A549 (cell line): ENCODE measurements at regions not wholly inside any gene's neighbourhood (a gene's known extent, or its start where the extent isn't known, plus 50 kb on each side); places are given as distances from the start of the nearest gene placed in this dataset.

Source experiments
- ATAC-seq, 2 experiments: fragments of 200-7000 bp in 1 of 2; fragments of >200 bp in 1 of 2; cut with Nextera tagmentation in 1 of 2; cut with Tn5 transposase in 1 of 2; 3 replicates each; pipeline versions ENCODE4 v1.8.0 to v1.9.1; 2018 to 2020; ENCODE audit warnings: mild to moderate bottlenecking in 1 of 2, moderate library complexity in 1 of 2
- CTCF ChIA-PET: fragments of 300-600 bp; sonication (Branson Sonifier 250); formaldehyde crosslinking; extraction: SDS; loops from one replicate; lab custom pipeline; 2021; ENCODE audit warnings: antibody characterized with exemption, inconsistent platforms; lab: Yijun Ruan, JAX
- POLR2A ChIA-PET: fragments of 350-600 bp; formaldehyde crosslinking; extraction: SDS; loops from one replicate; lab custom pipeline; 2021; ENCODE audit warnings: antibody characterized with exemption, inconsistent platforms; lab: Yijun Ruan, JAX
- DNase-seq, 2 experiments: peaks; one replicate each; pipeline versions ENCODE4 v3.0.0 to v3.0.0-alpha.2; 2011 to 2016; ENCODE audit warnings: low read depth in 1 of 2, low spot score in 1 of 2
- FAIRE-seq: peaks from 2 replicates; lab custom pipeline; 2011; peaks lifted over from hg19 to GRCh38; lab: Jason Lieb, UNC
- H3K27ac ChIP-seq, 2 experiments: fragments of >200 bp; sonication (Bioruptor Twin); formaldehyde crosslinking; 3 replicates each; pipeline ENCODE4 v1.5.1; 2016 to 2017
- H3K4me1 ChIP-seq: fragments of >200 bp; sonication (Bioruptor Twin); formaldehyde crosslinking; 3 replicates; pipeline ENCODE4 v1.6.1; 2016
- H3K4me2 ChIP-seq: fragments of >200 bp; sonication (Bioruptor Twin); formaldehyde crosslinking; 3 replicates; pipeline ENCODE4 v1.6.1; 2016
- H3K4me3 ChIP-seq: fragments of >200 bp; sonication (Bioruptor Twin); formaldehyde crosslinking; 3 replicates; pipeline ENCODE4 v1.5.1; 2016
- H3K9me3 ChIP-seq: fragments of >200 bp; sonication (Bioruptor Twin); formaldehyde crosslinking; 3 replicates; pipeline ENCODE4 v1.6.1; 2016
- ATOH8 ChIP-seq: fragments of 250-450 bp; sonication (Bioruptor Pico); IDR thresholded peaks from 2 replicates; pipeline ENCODE4 v1.5.0; 2020; ENCODE audit warnings: low read depth, mild to moderate bottlenecking, moderate library complexity
- CBX2 ChIP-seq: fragments of 200-600 bp; sonication (generic); IDR thresholded peaks from 2 replicates; pipeline ENCODE4 v1.6.1; 2016; ENCODE audit warnings: low read depth, mild to moderate bottlenecking, borderline replicate concordance
- CHD4 ChIP-seq: fragments of 200-600 bp; sonication (generic); IDR thresholded peaks from 2 replicates; pipeline ENCODE4 v1.6.1; 2016; ENCODE audit warnings: antibody characterized with exemption, mild to moderate bottlenecking, borderline replicate concordance
- CTCF ChIP-seq: fragments of >200 bp; sonication (Bioruptor Twin); formaldehyde crosslinking; IDR thresholded peaks from 3 replicates; pipeline ENCODE4 v1.5.1; 2016
- EHMT2 ChIP-seq: fragments of 200-600 bp; sonication (generic); IDR thresholded peaks from 2 replicates; pipeline ENCODE4 v1.6.1; 2016; ENCODE audit warnings: antibody characterized with exemption, low read depth, mild to moderate bottlenecking, moderate library complexity
- EP300 ChIP-seq, 2 experiments: fragments of >200 bp; sonication (Bioruptor Twin); formaldehyde crosslinking; IDR thresholded peaks; 2 replicates in 1 of 2; 3 replicates in 1 of 2; pipeline ENCODE4 v1.6.1; 2016 to 2017
- FOSB ChIP-seq: fragments of 250-450 bp; sonication (Bioruptor Pico); IDR thresholded peaks from 2 replicates; pipeline ENCODE4 v1.5.0; 2020; ENCODE audit warnings: mild to moderate bottlenecking, moderate library complexity
- FOSL2 ChIP-seq, 2 experiments: fragments of 450-650 bp in 1 of 2; fragments of >200 bp in 1 of 2; sonication (Bioruptor Twin) in 1 of 2; formaldehyde crosslinking; IDR thresholded peaks; 2 replicates each; pipeline versions ENCODE4 v1.5.0 to v1.6.1; 2016 to 2020; ENCODE audit warnings: mild to moderate bottlenecking in 1 of 2, moderate library complexity in 1 of 2
- FOXS1 ChIP-seq: fragments of 250-450 bp; sonication (Bioruptor Pico); IDR thresholded peaks from 2 replicates; pipeline ENCODE4 v1.5.0; 2020; ENCODE audit warnings: mild to moderate bottlenecking, moderate library complexity
- GATA3 ChIP-seq: IDR thresholded peaks from 2 replicates; pipeline ENCODE4 v1.6.1; 2012; ENCODE audit warnings: borderline replicate concordance
- HDAC2 ChIP-seq: fragments of 200-600 bp; sonication (generic); IDR thresholded peaks from 2 replicates; pipeline ENCODE4 v1.6.1; 2016
- HES2 ChIP-seq: fragments of >200 bp; sonication (Bioruptor Twin); formaldehyde crosslinking; IDR thresholded peaks from 2 replicates; pipeline ENCODE4 v1.6.1; 2016
- HOXA7 ChIP-seq: fragments of 250-450 bp; sonication (Bioruptor Pico); IDR thresholded peaks from 2 replicates; pipeline ENCODE4 v1.5.0; 2020; ENCODE audit warnings: mild to moderate bottlenecking, moderate library complexity
- HOXB13 ChIP-seq: fragments of 250-450 bp; sonication (Bioruptor Pico); IDR thresholded peaks from 2 replicates; pipeline ENCODE4 v1.5.0; 2020; ENCODE audit warnings: low read depth, mild to moderate bottlenecking, moderate library complexity
- KDM1A ChIP-seq: fragments of 200-600 bp; sonication (generic); IDR thresholded peaks from 2 replicates; pipeline ENCODE4 v1.6.1; 2016; ENCODE audit warnings: low read depth, mild to moderate bottlenecking
- KDM5A ChIP-seq: fragments of 200-600 bp; sonication (generic); IDR thresholded peaks from 2 replicates; pipeline ENCODE4 v1.6.1; 2016; ENCODE audit warnings: antibody characterized with exemption, mild to moderate bottlenecking
- MAFK ChIP-seq: fragments of 450-650 bp; IDR thresholded peaks from 2 replicates; pipeline ENCODE4 v1.6.1; 2014; ENCODE audit not compliant: partially characterized antibody
- MYC ChIP-seq: IDR thresholded peaks from 2 replicates; pipeline ENCODE4 v1.6.1; 2012; ENCODE audit warnings: mild to moderate bottlenecking, inconsistent platforms, low read length, improper control_type of control experiment, borderline replicate concordance
- NR3C1 ChIP-seq: fragments of >200 bp; sonication (Bioruptor Twin); formaldehyde crosslinking; IDR thresholded peaks from 3 replicates; pipeline ENCODE4 v1.6.1; 2017
- PHF8 ChIP-seq: fragments of 200-600 bp; sonication (generic); IDR thresholded peaks from 2 replicates; pipeline ENCODE4 v1.6.1; 2016; ENCODE audit warnings: low read depth, mild to moderate bottlenecking, antibody characterized with exemption, moderate library complexity, borderline replicate concordance
- POLR2AphosphoS2 ChIP-seq: conservative IDR thresholded peaks from 2 replicates; pipeline ENCODE4 v1.6.1; 2012; ENCODE audit warnings: low read length, improper control_type of control experiment, inconsistent platforms
- RAD21 ChIP-seq, 2 experiments: fragments of >200 bp in 1 of 2; sonication (Bioruptor Twin) in 1 of 2; formaldehyde crosslinking in 1 of 2; IDR thresholded peaks in 1 of 2; conservative IDR thresholded peaks in 1 of 2; 2 replicates in 1 of 2; 3 replicates in 1 of 2; pipeline ENCODE4 v1.6.1; 2012 to 2018; ENCODE audit warnings: inconsistent platforms in 1 of 2
- RARB ChIP-seq: fragments of 250-450 bp; sonication (Bioruptor Pico); IDR thresholded peaks from 2 replicates; pipeline ENCODE4 v1.8.0; 2021; ENCODE audit warnings: mild to moderate bottlenecking, moderate library complexity
- RCOR1 ChIP-seq: fragments of 150-350 bp; IDR thresholded peaks from 2 replicates; pipeline ENCODE4 v1.6.1; 2014; ENCODE audit warnings: antibody characterized with exemption, low read length, low read depth
- RNF2 ChIP-seq: fragments of 200-600 bp; sonication (generic); IDR thresholded peaks from 2 replicates; pipeline ENCODE4 v1.6.1; 2016; ENCODE audit warnings: low read depth, mild to moderate bottlenecking, antibody characterized with exemption, moderate library complexity, borderline replicate concordance
- SREBF2 ChIP-seq: fragments of 450-650 bp; IDR thresholded peaks from 2 replicates; pipeline ENCODE4 v1.6.1; 2014; ENCODE audit warnings: mild to moderate bottlenecking, moderate library complexity
- USF2 ChIP-seq: fragments of 450-650 bp; IDR thresholded peaks from 2 replicates; pipeline ENCODE4 v1.6.1; 2014; ENCODE audit warnings: antibody characterized with exemption
- ZFP36 ChIP-seq: fragments of 450-650 bp; IDR thresholded peaks from 2 replicates; pipeline ENCODE4 v1.6.1; 2014; ENCODE audit warnings: borderline replicate concordance; ENCODE audit not compliant: partially characterized antibody
- whole genome bisulfite sequencing: methylation state at CpG from one replicate; pipeline ENCODE4 v1.1.6; 2017; ENCODE audit errors: missing lambda C conversion rate; 5-methylcytosine and 5-hydroxymethylcytosine counted together

GRCh38 chr2:14684516-14684915 lies 52.0 kb downstream of the LRATD1 start:
- CTCF ChIA-PET, result interaction anchor here (2.1 kb wide), 1 partner anchor 11 kb away, joined by 6 read pairs; no protein-coding TSS in a partner anchor
- H3K4me2 ChIP-seq, result no peak overlapping the region
- WGBS, result 5% methylated on average over 3 of the region's 3 CpGs
- POLR2A ChIA-PET, result no interaction called here
- ATAC-seq (no peak), FAIRE-seq (no peak), DNase-seq (no peak)
- no peak overlapping the region for H3K27ac ChIP-seq
- H3K4me3 ChIP-seq, result no peak overlapping the region
- H3K4me1 ChIP-seq, result no peaks in the 10 kb centered on the region
- TF ChIP-seq KDM1A (no peak), HES2 (no peak), ATOH8 (no peak), FOXS1 (CRISPR knock-in tag) (no peak), HOXA7 (no peak), USF2 (no peak), RNF2 (no peak), NR3C1 (no peak), EP300 (IDR thresholded peaks at IDR 0.05) (no peak), POLR2AphosphoS2 (no peak), PHF8 (no peak), GATA3 (no peak), CHD4 (no peak), HOXB13 (CRISPR knock-in tag) (no peak), KDM5A (no peak), CBX2 (no peak), HDAC2 (no peak), ZFP36 (no peak), RARB (CRISPR knock-in tag) (no peak)
- 0 out of 3 replicates have a peak, but pooled peaks cover 3% of the 10 kb centered on the region for H3K9me3 ChIP-seq

- FAIRE-seq (no peak), DNase-seq (no peak), ATAC-seq (no peak)
- CTCF ChIA-PET, result no interaction called here
- Histone ChIP-seq H3K9me3 (0 out of 3 replicates have a peak, but pooled peaks cover 3% of the 10 kb centered on the region), H3K27ac (no peak overlapping the region), H3K4me1 (no peaks in the 10 kb centered on the region), H3K4me3 (no peak overlapping the region), H3K4me2 (no peak overlapping the region)
- TF ChIP-seq HOXB13 (CRISPR knock-in tag) (no peak), RARB (CRISPR knock-in tag) (no peak), MAFK (no peak), CHD4 (no peak), SREBF2 (no peak), RAD21 (conservative IDR thresholded peaks at IDR 0.05 in 1 of 2, IDR thresholded peaks at IDR 0.05 in 1 of 2) (no peak), FOSB (no peak), EHMT2 (no peak), HDAC2 (no peak), KDM1A (no peak), MYC (no peak), RCOR1 (no peak), CTCF (no peak), FOSL2 (IDR thresholded peaks at IDR 0.05) (no peak), FOSL2 (CRISPR knock-in tag; IDR thresholded peaks at IDR 0.05) (no peak), POLR2AphosphoS2 (no peak)
- POLR2A ChIA-PET, result no interaction called here
- WGBS, result 19% methylated on average over 4 of the region's 4 CpGs
These were observed 58.4 kb downstream of the LRATD1 start for GRCh38 chr2:14690926-14691325.
